K562 (cell line): ENCODE measurements at regions not wholly inside any gene's neighbourhood (a gene's known extent, or its start where the extent isn't known, plus 50 kb on each side); places are given as distances from the start of the nearest gene placed in this dataset.

Source experiments
- CREM ChIP-seq: IDR thresholded peaks from 2 replicates; pipeline ENCODE4 v1.6.1; 2014; ENCODE audit warnings: antibody characterized with exemption, low read depth
- HDAC2 ChIP-seq: fragments of 450-650 bp; IDR thresholded peaks from 2 replicates; pipeline ENCODE4 v1.6.1; 2016; ENCODE audit warnings: mild to moderate bottlenecking
- MTA3 ChIP-seq: fragments of 450-650 bp; formaldehyde crosslinking; IDR thresholded peaks from 2 replicates; pipeline ENCODE4 v1.6.1; 2017; ENCODE audit warnings: mild to moderate bottlenecking, borderline replicate concordance
- PCBP1 ChIP-seq: fragments of 200-400 bp; formaldehyde crosslinking; IDR thresholded peaks from 2 replicates; pipeline ENCODE4 v1.6.1; 2018; ENCODE audit warnings: mild to moderate bottlenecking, low read depth, low read length; ENCODE audit not compliant: poor library complexity, severe bottlenecking
- SAFB2 ChIP-seq: fragments of 200-400 bp; formaldehyde crosslinking; IDR thresholded peaks from 2 replicates; pipeline ENCODE4 v1.6.1; 2018; ENCODE audit warnings: borderline replicate concordance, low read length, low read depth, moderate library complexity; ENCODE audit not compliant: severe bottlenecking
- YBX1 ChIP-seq: fragments of 450-650 bp; IDR thresholded peaks from 2 replicates; pipeline ENCODE4 v1.7.1; 2016; ENCODE audit warnings: mild to moderate bottlenecking
- ZBTB7A ChIP-seq: IDR thresholded peaks from 2 replicates; pipeline ENCODE4 v1.6.1; 2011; ENCODE audit warnings: low read depth, mild to moderate bottlenecking, low read length, moderate library complexity, borderline replicate concordance; ENCODE audit not compliant: control insufficient read depth
- TF ChIP-seq, protein P1 (sequence below), 2 experiments: fragments of 450-650 bp; IDR thresholded peaks; 2 replicates each; pipeline ENCODE4 v1.6.1; 2018; ENCODE audit warnings: mild to moderate bottlenecking in 2 of 2, low read depth in 1 of 2; ENCODE audit not compliant: partially characterized antibody in 2 of 2
- TF ChIP-seq, protein P2 (sequence below): fragments of 150-350 bp; conservative IDR thresholded peaks from 2 replicates; pipeline ENCODE4 v1.6.1; 2014; ENCODE audit warnings: low read length
- TF ChIP-seq, protein P3 (sequence below), 3 experiments: IDR thresholded peaks in 2 of 3; conservative IDR thresholded peaks in 1 of 3; 2 replicates each; pipeline ENCODE4 v1.5.1; 2011 to 2012; ENCODE audit warnings: low read length in 3 of 3, mild to moderate bottlenecking in 3 of 3, control low read depth in 2 of 3, improper control_type of control experiment in 1 of 3, inconsistent platforms in 1 of 3, low read depth in 1 of 3, mixed read lengths in 1 of 3, moderate library complexity in 1 of 3; ENCODE audit not compliant: insufficient read depth in 2 of 3
- TF ChIP-seq, protein P4 (sequence below): sonication (generic); formaldehyde crosslinking; IDR thresholded peaks from 2 replicates; pipeline ENCODE4 v1.8.1; 2022; ENCODE audit warnings: missing genetic modification reagents

DNA sequence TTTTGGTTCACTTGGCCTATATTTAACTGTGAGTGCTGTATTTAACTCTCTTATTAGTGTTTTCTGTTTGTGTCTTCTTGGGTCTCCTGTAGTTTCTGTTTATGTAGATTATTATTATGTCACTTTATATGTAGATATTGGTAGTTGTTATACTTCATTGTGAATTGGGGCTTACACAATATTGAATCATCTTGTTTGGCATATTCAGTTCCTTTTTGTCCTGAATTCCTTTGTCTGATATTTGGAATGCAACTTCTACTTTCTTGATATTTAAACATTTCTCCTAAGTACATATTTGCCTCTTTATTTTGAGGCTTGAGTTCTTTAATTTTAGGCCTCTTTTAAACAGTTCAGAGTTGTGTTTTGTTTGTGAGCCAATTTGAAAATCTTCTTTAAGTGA lies 544.8 kb upstream of the ADGRL3 start:
- TF ChIP-seq ZBTB7A (no peak), HDAC2 (no peak), YBX1 (no peak), MTA3 (no peak), CREM (no peak), PCBP1 (no peak), SAFB2 (no peak)
- TF ChIP-seq, protein P1, sequence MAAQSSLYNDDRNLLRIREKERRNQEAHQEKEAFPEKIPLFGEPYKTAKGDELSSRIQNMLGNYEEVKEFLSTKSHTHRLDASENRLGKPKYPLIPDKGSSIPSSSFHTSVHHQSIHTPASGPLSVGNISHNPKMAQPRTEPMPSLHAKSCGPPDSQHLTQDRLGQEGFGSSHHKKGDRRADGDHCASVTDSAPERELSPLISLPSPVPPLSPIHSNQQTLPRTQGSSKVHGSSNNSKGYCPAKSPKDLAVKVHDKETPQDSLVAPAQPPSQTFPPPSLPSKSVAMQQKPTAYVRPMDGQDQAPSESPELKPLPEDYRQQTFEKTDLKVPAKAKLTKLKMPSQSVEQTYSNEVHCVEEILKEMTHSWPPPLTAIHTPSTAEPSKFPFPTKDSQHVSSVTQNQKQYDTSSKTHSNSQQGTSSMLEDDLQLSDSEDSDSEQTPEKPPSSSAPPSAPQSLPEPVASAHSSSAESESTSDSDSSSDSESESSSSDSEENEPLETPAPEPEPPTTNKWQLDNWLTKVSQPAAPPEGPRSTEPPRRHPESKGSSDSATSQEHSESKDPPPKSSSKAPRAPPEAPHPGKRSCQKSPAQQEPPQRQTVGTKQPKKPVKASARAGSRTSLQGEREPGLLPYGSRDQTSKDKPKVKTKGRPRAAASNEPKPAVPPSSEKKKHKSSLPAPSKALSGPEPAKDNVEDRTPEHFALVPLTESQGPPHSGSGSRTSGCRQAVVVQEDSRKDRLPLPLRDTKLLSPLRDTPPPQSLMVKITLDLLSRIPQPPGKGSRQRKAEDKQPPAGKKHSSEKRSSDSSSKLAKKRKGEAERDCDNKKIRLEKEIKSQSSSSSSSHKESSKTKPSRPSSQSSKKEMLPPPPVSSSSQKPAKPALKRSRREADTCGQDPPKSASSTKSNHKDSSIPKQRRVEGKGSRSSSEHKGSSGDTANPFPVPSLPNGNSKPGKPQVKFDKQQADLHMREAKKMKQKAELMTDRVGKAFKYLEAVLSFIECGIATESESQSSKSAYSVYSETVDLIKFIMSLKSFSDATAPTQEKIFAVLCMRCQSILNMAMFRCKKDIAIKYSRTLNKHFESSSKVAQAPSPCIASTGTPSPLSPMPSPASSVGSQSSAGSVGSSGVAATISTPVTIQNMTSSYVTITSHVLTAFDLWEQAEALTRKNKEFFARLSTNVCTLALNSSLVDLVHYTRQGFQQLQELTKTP (IDR thresholded peaks at IDR 0.05; ENCODE audit: low read depth in 1 of 2, partially characterized antibody in 2 of 2): no peak
- TF ChIP-seq, protein P2, sequence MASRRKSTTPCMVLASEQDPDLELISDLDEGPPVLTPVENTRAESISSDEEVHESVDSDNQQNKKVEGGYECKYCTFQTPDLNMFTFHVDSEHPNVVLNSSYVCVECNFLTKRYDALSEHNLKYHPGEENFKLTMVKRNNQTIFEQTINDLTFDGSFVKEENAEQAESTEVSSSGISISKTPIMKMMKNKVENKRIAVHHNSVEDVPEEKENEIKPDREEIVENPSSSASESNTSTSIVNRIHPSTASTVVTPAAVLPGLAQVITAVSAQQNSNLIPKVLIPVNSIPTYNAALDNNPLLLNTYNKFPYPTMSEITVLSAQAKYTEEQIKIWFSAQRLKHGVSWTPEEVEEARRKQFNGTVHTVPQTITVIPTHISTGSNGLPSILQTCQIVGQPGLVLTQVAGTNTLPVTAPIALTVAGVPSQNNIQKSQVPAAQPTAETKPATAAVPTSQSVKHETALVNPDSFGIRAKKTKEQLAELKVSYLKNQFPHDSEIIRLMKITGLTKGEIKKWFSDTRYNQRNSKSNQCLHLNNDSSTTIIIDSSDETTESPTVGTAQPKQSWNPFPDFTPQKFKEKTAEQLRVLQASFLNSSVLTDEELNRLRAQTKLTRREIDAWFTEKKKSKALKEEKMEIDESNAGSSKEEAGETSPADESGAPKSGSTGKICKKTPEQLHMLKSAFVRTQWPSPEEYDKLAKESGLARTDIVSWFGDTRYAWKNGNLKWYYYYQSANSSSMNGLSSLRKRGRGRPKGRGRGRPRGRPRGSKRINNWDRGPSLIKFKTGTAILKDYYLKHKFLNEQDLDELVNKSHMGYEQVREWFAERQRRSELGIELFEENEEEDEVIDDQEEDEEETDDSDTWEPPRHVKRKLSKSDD: no peak
- TF ChIP-seq, protein P3, sequence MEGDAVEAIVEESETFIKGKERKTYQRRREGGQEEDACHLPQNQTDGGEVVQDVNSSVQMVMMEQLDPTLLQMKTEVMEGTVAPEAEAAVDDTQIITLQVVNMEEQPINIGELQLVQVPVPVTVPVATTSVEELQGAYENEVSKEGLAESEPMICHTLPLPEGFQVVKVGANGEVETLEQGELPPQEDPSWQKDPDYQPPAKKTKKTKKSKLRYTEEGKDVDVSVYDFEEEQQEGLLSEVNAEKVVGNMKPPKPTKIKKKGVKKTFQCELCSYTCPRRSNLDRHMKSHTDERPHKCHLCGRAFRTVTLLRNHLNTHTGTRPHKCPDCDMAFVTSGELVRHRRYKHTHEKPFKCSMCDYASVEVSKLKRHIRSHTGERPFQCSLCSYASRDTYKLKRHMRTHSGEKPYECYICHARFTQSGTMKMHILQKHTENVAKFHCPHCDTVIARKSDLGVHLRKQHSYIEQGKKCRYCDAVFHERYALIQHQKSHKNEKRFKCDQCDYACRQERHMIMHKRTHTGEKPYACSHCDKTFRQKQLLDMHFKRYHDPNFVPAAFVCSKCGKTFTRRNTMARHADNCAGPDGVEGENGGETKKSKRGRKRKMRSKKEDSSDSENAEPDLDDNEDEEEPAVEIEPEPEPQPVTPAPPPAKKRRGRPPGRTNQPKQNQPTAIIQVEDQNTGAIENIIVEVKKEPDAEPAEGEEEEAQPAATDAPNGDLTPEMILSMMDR (IDR thresholded peaks at IDR 0.05 in 2 of 3, conservative IDR thresholded peaks at IDR 0.05 in 1 of 3; ENCODE audit: insufficient read depth in 2 of 3, low read depth in 1 of 3, low read length in 3 of 3): no peak
- TF ChIP-seq, protein P4, sequence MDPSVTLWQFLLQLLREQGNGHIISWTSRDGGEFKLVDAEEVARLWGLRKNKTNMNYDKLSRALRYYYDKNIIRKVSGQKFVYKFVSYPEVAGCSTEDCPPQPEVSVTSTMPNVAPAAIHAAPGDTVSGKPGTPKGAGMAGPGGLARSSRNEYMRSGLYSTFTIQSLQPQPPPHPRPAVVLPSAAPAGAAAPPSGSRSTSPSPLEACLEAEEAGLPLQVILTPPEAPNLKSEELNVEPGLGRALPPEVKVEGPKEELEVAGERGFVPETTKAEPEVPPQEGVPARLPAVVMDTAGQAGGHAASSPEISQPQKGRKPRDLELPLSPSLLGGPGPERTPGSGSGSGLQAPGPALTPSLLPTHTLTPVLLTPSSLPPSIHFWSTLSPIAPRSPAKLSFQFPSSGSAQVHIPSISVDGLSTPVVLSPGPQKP (CRISPR knock-in tag): no peak
